ENCODE measurements at regions not wholly inside any gene's neighbourhood (a gene's known extent, or its start where the extent isn't known, plus 50 kb on each side); places are given as distances from the start of the nearest gene placed in this dataset.

GRCh38 chr1:82472489-82473131 is 671.9 kb downstream of the ADGRL2 start:
- intact Hi-C loops (cut with DNase I, micrococcal nuclease) = no loop called here
- DNase-seq = no peak
- no peak for ATAC-seq

- intact Hi-C loops (cut with DNase I, micrococcal nuclease) = no loop called here
- DNase-seq (no peak), ATAC-seq (no peak)
Measured at GRCh38 chr1:82466891-82467290, 666.2 kb downstream of the ADGRL2 start.

DNA sequence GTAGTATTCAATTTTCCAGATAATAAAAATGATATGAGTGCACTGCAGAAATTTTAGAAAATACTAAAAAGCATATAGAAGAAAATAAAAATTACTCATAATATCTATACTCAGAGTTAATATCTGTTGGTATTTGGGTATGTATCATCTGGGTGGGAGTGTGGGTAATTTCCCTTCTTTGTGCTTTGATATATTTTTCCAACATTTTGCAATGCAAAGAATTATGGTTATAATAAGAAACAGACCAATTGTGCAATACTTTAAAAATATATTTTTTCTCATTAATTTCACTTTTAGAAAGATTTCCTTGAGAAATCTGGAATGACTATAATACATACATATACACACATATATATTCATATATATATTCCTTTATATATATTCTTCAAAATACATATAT is 665.7 kb downstream of the ADGRL2 start:
- intact Hi-C loops (cut with DNase I, micrococcal nuclease) = no loop called here
- ATAC-seq (no peak), DNase-seq (no peak)

DNA sequence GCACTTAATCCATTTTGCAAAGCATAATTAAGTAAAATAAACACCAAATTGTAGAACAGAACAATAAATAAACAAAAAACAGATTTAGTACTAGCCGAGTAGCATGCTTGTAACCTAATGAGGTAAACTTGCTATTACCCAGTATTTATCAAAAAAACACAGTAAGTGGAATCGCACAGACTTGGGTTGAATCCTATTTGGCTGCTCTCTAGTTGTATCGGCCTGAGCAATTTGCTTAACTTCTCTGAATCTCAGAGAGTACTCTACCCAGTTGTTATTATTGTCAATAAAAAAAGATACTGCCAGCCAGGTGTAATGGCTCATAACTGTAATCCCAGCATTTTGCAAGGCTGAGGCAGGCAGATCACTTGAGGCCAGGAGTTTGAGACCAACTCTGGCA is 664.3 kb downstream of the ADGRL2 start:
- no peak for DNase-seq
- no peak for ATAC-seq
- intact Hi-C loops (cut with DNase I, micrococcal nuclease) = no loop called here

DNA sequence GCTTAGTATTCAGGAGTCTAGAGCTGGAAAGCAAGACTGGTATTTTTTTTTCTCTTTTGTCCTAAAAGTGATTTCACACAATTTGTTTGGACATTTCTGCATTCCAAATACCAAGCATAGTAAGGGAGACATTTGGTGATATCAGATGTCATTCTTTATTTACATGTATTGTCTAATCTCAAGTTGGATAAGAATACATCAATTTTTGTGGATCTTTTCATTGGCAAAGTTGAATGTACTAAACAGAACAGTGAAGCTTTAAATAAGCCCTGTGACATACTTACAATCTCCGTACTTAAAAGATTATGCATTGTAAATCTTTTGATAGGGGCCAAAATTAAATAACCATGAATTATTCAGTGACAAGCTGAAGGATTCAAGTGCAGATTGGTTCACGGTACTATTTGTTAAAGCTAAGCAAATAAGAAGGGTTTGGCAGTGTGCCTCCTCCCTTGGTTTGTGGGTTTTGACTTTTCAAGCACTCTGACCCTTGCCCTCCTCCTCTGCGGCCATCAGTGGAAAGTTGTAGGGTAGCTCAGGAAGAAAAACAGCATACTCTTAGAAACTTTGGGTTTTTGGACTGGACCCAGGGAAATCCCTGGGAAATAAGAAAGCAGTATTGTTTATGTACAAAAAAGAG is 663.7 kb downstream of the ADGRL2 start:
- intact Hi-C loops (cut with DNase I, micrococcal nuclease) = no loop called here
- ATAC-seq (no peak), DNase-seq (peak; percentile 28 to 39)

DNA sequence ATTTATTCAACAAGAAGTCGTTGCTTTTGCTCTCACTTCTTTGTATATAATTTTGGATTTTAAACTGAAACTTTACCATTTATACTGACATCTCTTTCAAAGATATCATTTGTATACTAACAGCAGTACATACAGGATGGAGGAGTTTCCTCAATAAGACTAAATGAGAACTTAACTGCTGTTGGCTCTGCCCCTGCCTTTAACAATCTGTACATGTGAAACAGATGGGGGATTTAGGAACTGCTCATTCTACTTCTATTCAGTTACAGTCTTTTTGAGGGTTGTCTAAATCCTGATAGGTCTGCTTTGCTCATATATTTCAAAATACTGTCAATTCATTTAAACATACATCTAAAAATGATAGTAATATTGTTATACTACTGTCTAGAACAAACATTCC is 663.2 kb downstream of the ADGRL2 start:
- intact Hi-C loops (cut with DNase I, micrococcal nuclease) = no loop called here
- ATAC-seq = no peak
- no peak for DNase-seq

DNA sequence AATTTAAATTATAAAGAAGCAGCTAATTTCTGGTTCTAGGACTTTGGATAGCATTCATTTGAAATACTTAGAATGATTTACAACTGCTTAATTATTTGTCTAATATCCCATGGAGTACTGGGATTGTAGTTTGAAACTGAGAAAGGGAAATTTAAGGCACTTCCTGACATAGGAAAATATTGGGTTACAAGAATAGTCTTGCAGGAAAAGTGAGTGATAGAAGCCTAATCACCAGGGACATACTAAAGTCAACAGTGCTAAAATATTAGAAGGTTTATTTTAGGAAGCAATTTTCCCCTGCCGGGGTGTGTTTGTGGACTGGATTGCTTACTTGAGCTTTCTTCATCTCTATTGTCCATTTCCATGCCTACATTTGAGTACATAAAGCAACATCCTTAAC is 661.6 kb downstream of the ADGRL2 start:
- ATAC-seq (no peak), DNase-seq (no peak)
- intact Hi-C loops (cut with DNase I, micrococcal nuclease) = no loop called here

- intact Hi-C loops (cut with DNase I, micrococcal nuclease) = no loop called here
- ATAC-seq = no peak
Measured at GRCh38 chr1:82455342-82455741, 654.6 kb downstream of the ADGRL2 start.

GRCh38 chr1:82454431-82454830 is 653.7 kb downstream of the ADGRL2 start:
- ATAC-seq = no peak
- intact Hi-C loops (cut with DNase I, micrococcal nuclease) = no loop called here
- DNase-seq = no peak

More at GRCh38 chr1:82455342-82455741, 654.6 kb downstream of the ADGRL2 start:
- DNase-seq = no peak

- intact Hi-C loops (cut with DNase I, micrococcal nuclease) = no loop called here
- DNase-seq (no peak), ATAC-seq (no peak)
Measured at GRCh38 chr1:82453511-82454185, 652.9 kb downstream of the ADGRL2 start.

DNA sequence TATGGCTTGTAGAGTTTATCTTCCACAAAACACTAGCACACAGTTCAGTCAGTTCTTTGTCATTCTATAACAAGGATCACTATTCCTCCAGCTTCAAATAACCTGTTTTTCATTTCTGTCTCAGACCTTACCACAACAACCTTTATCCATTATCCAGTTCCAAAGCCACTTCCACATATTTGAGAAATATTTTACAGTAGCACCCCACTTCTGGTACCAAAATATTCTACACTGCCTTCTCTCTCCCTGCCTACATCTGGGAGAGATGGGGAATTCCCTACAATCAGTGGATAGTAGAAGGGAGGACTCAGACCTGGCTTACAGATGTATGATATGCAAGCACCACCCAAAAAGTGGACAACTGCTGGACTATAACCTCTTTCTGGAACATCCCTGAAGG is 651.4 kb downstream of the ADGRL2 start:
- intact Hi-C loops (cut with DNase I, micrococcal nuclease) = no loop called here
- ATAC-seq (no peak), DNase-seq (no peak)

DNA sequence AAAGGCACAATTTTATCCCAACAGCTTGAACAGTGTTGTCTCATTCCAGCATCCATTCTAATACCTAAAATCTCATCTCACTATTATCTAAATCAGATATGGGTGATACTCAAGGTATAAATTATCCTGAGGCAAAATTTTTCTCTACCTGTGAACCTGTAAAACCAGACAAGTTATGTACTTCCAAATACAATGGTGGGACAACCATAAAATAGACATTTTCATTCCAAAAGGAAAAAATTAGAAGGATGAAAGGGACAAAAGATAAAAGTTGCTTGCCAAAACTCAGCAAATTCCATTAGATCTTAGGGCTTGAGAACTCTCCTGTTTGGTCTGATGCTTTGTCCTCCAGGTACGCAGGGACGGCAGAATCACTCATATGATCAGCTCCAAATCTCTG is 650.5 kb downstream of the ADGRL2 start:
- DNase-seq (no peak), ATAC-seq (no peak)
- intact Hi-C loops (cut with DNase I, micrococcal nuclease) = no loop called here

GRCh38 chr1:82449506-82450057 is 648.8 kb downstream of the ADGRL2 start:
- intact Hi-C loops (cut with DNase I, micrococcal nuclease) = no loop called here
- no peak for ATAC-seq
- no peak for DNase-seq

DNA sequence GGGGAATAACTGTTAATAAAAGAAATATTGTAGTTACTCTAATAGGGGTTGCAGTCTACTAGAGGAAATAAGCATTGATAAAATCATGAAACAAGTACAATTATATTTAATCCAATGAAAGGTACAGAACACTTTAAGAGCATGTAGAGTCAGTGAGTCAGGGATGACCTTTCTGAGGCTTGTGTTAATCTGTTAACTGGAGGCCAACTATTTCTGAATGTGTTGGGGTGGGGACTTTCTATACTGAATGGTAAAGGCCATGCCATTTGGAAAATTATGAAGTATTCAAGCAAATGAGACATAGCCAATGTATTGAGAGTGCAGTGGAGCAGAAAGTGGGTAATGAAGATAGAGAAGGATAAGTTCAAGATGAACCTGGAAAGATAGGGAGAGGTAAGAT is 646.2 kb downstream of the ADGRL2 start:
- DNase-seq = no peak
- intact Hi-C loops (cut with DNase I, micrococcal nuclease) = no loop called here
- no peak for ATAC-seq

- DNase-seq (no peak), ATAC-seq (no peak)
- intact Hi-C loops (cut with DNase I, micrococcal nuclease) = no loop called here
Measured at GRCh38 chr1:82446236-82446635, 645.5 kb downstream of the ADGRL2 start.

- ATAC-seq (no peak), DNase-seq (no peak)
- intact Hi-C loops (cut with DNase I, micrococcal nuclease) = no loop called here
Measured at GRCh38 chr1:82445827-82446226, 645.1 kb downstream of the ADGRL2 start.

GRCh38 chr1:82445132-82445531 is 644.4 kb downstream of the ADGRL2 start:
- intact Hi-C loops (cut with DNase I, micrococcal nuclease) = no loop called here
- ATAC-seq = no peak
- no peak for DNase-seq

GRCh38 chr1:82441402-82441801 is 640.7 kb downstream of the ADGRL2 start:
- no peak for ATAC-seq
- no peak for DNase-seq
- intact Hi-C loops (cut with DNase I, micrococcal nuclease) = no loop called here

- no peak for DNase-seq
- intact Hi-C loops (cut with DNase I, micrococcal nuclease) = no loop called here
- ATAC-seq = no peak
Measured at GRCh38 chr1:82423174-82423815, 622.6 kb downstream of the ADGRL2 start.

DNA sequence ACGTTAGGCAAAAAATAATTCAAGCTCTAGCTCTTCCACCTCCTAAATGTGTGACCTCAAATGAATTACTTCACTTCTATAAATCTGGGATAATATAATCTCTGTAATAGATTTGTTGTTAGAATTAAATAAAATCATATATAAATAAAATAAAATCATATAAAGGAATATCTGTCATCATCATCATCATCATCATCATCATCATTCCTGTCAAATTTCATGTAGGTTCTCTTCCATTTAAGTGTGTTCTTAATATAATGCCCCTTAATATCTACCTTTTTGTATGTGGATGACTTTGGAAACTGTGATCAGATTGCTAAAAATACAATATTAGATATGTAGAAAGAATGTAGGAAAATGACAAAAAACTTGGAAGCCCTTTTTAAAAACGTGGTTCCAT is 621.0 kb downstream of the ADGRL2 start:
- ATAC-seq = no peak
- intact Hi-C loops (cut with DNase I, micrococcal nuclease) = no loop called here

More for the DNA sequence above, 621.0 kb downstream of the ADGRL2 start:
- DNase-seq = no peak

Measured in left colon (tissue), 2 donors.